Adipocyte (in vitro differentiated cells): ENCODE measurements at regions not wholly inside any gene's neighbourhood (a gene's known extent, or its start where the extent isn't known, plus 50 kb on each side); places are given as distances from the start of the nearest gene placed in this dataset.

Experiments
- DNase-seq: peaks from one replicate; pipeline ENCODE4 v3.0.0-alpha.2; 2015; ENCODE audit warnings: low read depth
- H3K27me3 ChIP-seq: replicated peaks from 2 replicates; pipeline ENCODE4 v1.7.0; 2013; ENCODE audit warnings: mild to moderate bottlenecking, low read length, moderate library complexity; ENCODE audit not compliant: control insufficient read depth, insufficient read depth
- H3K36me3 ChIP-seq: 2 replicates; pipeline ENCODE4 v1.7.0; 2013; ENCODE audit warnings: low read length, mild to moderate bottlenecking, moderate library complexity; ENCODE audit not compliant: control insufficient read depth, insufficient read depth, severe bottlenecking
- H3K4me1 ChIP-seq: 2 replicates; pipeline ENCODE4 v1.7.0; 2013; ENCODE audit warnings: mild to moderate bottlenecking, low read length, moderate library complexity; ENCODE audit not compliant: control insufficient read depth, insufficient read depth
- H3K4me3 ChIP-seq: 2 replicates; pipeline ENCODE4 v1.7.0; 2013; ENCODE audit warnings: mild to moderate bottlenecking, low read length, moderate library complexity
- H3K9ac ChIP-seq: 2 replicates; pipeline ENCODE4 v1.7.0; 2013; ENCODE audit warnings: mild to moderate bottlenecking, low read length, moderate library complexity
- H3K9me3 ChIP-seq: 2 replicates; pipeline ENCODE4 v1.7.0; 2013; ENCODE audit warnings: mild to moderate bottlenecking, low read length, moderate library complexity; ENCODE audit not compliant: control insufficient read depth

DNA sequence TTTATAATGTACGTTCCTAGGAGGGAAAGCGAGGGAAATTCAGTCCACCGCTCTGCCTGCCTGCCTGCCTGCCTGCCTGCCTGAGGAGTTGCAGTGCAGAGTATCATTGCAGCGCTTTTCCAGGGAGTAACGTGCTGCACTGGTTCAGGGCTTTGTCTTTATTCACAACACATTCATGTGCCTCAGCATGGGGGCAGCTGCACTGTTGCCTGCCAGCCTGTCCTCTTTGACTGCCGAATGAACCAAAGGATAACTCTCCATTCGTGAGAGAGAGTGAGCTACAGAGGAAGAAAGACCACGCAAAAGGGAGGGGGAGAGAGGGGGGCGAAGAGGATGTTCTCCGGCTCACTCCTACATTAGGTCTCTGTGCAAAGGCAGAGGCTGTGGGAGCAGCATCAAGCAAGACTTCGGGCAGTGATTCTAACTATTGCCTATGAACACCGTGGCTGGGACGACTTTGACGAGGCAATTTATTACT is 791.2 kb downstream of the MAT2B start:
- peak overlapping the region; percentile 77 for H3K4me3 ChIP-seq
- H3K27me3 ChIP-seq, result no peaks in the 10 kb centered on the region
- H3K4me1 ChIP-seq, result peaks cover 5% of the 10 kb centered on the region
- no peaks in the 10 kb centered on the region for H3K36me3 ChIP-seq
- no peaks in the 10 kb centered on the region for H3K9me3 ChIP-seq
- DNase-seq, result peak; percentile 57
- H3K9ac ChIP-seq, result peak overlapping the region; percentile 71

DNA sequence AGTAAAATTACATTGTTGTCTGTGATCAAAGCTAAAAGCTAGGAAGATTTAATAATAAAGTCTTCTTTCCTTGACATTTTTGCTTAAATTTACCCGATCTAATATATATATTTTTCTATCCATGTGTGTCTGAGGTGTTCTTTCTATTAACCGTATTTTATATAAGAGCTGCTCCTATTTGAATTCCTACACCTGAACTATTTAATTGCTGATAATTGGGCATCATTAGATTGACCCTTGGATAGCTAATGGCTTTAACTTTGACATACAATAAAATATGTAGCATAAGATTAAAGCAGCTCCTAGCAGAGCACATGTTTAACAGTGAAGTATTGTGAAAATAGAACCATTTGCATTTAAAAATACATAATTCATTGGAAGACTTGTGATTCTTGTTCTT is 792.7 kb downstream of the MAT2B start:
- H3K4me1 ChIP-seq, result peaks cover 20% of the 10 kb centered on the region
- H3K27me3 ChIP-seq, result no peaks in the 10 kb centered on the region
- H3K4me3 ChIP-seq, result no peak overlapping the region

DNA sequence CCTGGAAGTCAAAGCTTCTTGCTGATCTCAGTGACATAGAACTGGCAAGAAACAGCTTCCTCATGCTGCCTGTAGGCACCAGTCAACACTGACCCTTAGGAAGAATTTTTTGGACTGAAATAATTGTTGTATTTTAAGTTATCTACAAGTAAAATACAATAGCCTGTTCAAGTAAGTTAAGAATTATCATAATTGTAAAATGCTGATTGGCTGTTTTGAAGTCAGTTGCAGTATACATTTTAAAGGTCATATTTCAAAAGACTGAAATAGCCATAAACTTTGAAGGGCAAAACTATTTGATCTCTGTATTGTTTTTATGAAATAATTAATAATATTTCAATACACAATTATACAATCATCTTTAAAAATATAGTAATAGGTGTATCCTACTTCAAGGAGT is 794.9 kb downstream of the MAT2B start:
- H3K4me3 ChIP-seq, result no peak overlapping the region
- H3K36me3 ChIP-seq, result no peaks in the 10 kb centered on the region
- H3K9ac ChIP-seq, result no peak overlapping the region
- peaks cover 27% of the 10 kb centered on the region for H3K4me1 ChIP-seq
- no peak for DNase-seq
- H3K9me3 ChIP-seq, result no peaks in the 10 kb centered on the region
- no peaks in the 10 kb centered on the region for H3K27me3 ChIP-seq

More for the DNA sequence above, 792.7 kb downstream of the MAT2B start:
- Histone ChIP-seq H3K9me3 (no peaks in the 10 kb centered on the region), H3K36me3 (no peaks in the 10 kb centered on the region), H3K9ac (no peak overlapping the region)
- DNase-seq, result no peak

DNA sequence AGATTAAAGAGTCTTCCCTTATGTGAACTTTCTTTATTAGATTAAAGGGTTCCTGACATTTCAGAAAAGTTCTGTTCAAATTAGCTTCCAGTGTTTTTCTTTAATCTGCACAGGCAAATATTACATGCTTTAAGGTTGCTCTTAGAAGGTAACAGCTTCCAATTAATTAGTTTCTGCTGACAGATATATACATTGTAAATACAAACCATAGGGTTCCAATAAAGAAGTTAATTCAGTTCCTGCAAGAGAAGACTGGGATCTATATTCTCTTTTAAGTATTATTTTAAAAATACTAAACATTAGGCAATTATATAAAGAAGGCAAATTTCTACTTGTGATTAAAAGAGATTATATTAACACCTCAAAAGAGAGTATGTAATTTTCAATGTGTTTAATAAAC is 795.7 kb downstream of the MAT2B start:
- no peak overlapping the region for H3K9ac ChIP-seq
- H3K4me1 ChIP-seq, result peaks cover 27% of the 10 kb centered on the region
- no peak overlapping the region for H3K4me3 ChIP-seq
- no peaks in the 10 kb centered on the region for H3K9me3 ChIP-seq
- DNase-seq, result no peak
- no peaks in the 10 kb centered on the region for H3K27me3 ChIP-seq
- H3K36me3 ChIP-seq, result no peaks in the 10 kb centered on the region

DNA sequence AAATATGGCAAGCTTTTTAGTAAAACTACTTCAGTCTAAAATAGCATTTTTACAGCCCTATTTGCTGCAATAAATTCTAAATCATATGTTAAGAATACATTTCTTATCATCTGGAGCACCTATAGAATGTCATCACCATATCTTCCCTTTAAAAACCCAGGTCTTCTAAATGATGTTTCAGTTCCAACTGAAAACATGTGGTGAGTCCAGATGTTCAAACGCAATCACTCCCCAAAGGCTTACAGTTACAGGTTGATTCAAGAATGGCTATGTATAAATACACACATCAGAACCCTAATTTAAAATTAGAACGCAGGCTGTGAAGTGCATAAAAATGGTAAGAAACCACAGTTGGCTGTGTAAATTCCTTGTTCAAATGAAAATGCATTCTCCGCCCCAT is 796.3 kb downstream of the MAT2B start:
- H3K4me1 ChIP-seq, result peaks cover 27% of the 10 kb centered on the region
- no peaks in the 10 kb centered on the region for H3K36me3 ChIP-seq

DNA sequence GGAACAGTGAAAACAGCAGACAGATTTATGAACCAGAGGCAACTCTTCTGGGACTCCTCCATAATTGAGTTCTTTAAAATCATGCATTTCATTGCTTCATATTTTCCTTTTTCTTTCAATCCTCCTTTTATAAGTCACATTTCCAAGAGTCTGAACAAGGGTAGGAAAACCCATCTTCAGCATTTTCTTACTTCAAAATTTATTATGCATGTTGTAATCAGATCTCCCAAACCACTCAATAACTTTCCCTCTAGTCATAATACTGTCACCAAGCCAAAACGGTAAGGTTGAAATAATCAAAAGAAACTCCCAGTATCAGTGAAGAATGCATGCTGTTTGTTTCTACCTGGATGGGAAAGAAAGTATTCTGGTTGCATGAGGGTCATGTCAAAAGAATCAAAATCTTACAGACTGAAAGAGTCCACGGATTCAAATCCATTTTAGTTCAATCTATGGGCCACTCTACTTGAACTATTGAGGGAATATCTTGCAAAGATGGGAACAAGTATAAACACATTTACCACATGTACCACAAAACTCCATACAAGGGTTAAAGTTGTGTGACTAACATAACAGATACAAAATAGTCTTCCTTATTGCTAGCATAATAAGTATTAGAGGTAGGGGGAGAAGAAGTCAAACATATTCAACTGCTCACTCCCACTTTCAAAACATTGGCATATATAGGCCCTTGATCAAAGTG is 797.3 kb downstream of the MAT2B start:
- Histone ChIP-seq H3K9ac (no peak overlapping the region), H3K36me3 (no peaks in the 10 kb centered on the region), H3K9me3 (no peaks in the 10 kb centered on the region), H3K4me1 (peaks cover 24% of the 10 kb centered on the region), H3K4me3 (no peak overlapping the region), H3K27me3 (no peaks in the 10 kb centered on the region)
- peak; percentile 37 for DNase-seq

More for the DNA sequence above, 796.3 kb downstream of the MAT2B start:
- Histone ChIP-seq H3K9me3 (no peaks in the 10 kb centered on the region), H3K9ac (no peak overlapping the region), H3K4me3 (no peak overlapping the region), H3K27me3 (no peaks in the 10 kb centered on the region)
- no peak for DNase-seq

DNA sequence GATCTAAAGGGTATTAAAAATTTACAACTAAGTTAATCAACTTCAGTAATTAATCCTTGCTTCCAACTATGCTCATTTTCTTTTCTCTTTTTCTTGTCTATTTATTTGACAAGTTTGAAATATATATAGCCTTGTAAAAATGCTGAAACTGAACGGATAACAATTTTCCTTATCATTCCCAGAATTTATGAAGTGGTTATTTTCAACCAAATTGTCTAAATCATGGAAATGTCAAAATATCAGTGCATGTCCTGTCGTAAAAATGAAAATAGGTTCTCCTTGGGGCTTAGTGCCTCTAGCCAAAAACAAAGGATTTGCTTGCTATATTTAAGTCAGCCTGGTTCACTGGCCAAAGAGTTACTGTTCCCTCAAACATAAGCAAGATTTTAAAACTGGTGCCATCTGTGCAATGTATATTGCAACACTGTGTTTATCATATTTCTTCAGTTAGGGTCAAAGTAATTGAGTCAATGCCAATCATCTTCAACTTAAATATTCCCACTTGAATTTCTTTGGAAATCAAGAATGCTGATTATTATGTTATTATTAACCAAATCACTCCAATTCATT is 798.3 kb downstream of the MAT2B start:
- DNase-seq, result peak; percentile 71
- Histone ChIP-seq H3K9ac (no peak overlapping the region), H3K9me3 (no peaks in the 10 kb centered on the region), H3K27me3 (no peaks in the 10 kb centered on the region), H3K4me1 (peaks cover 24% of the 10 kb centered on the region), H3K4me3 (no peak overlapping the region), H3K36me3 (no peaks in the 10 kb centered on the region)

DNA sequence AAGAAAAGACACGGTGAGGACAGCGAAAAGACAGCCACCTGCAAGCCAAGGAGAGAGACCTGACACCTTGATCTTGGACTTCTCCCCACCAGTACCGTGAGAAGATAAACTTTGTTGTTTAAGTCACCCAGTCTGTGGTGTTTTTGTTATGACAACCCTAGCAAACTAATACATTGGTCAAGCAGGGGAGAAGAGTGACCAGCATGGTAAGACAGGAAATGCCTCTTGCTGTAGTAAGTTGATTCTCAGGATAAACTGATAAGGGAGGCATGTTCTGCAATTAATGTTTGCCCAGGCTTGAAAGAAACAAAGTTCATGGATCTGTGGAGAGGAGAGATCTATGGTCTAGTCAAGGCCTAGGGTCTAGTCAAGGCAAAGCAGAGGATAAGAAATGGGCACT is 801.2 kb downstream of the MAT2B start:
- no peak for DNase-seq
- no peaks in the 10 kb centered on the region for H3K27me3 ChIP-seq
- peaks cover 21% of the 10 kb centered on the region for H3K4me1 ChIP-seq
- H3K9ac ChIP-seq, result no peak overlapping the region
- no peak overlapping the region for H3K4me3 ChIP-seq
- no peaks in the 10 kb centered on the region for H3K9me3 ChIP-seq
- no peaks in the 10 kb centered on the region for H3K36me3 ChIP-seq

DNA sequence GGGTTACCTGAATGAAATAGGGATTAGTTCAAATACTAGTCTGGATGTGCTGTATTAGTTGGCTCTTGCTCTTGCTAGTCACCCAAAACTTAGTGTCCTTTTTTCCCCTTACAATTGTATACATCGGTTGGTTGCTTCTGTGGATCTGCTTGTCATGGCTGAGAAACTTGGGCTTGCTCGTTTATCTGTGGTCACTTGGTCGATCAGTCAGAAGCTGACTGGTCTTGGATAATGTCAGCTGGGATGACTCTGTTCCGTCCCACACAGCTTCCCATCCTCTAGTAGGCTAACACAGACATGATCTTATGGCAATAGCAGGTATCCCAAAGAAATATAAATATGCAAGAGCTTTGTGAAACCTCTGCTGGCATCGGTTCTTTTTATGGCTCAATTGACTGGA is 807.4 kb downstream of the MAT2B start:
- no peaks in the 10 kb centered on the region for H3K27me3 ChIP-seq
- no peak overlapping the region for H3K9ac ChIP-seq
- H3K9me3 ChIP-seq, result no peaks in the 10 kb centered on the region
- H3K36me3 ChIP-seq, result no peaks in the 10 kb centered on the region
- no peak overlapping the region for H3K4me3 ChIP-seq
- H3K4me1 ChIP-seq, result no peaks in the 10 kb centered on the region
- no peak for DNase-seq

DNA sequence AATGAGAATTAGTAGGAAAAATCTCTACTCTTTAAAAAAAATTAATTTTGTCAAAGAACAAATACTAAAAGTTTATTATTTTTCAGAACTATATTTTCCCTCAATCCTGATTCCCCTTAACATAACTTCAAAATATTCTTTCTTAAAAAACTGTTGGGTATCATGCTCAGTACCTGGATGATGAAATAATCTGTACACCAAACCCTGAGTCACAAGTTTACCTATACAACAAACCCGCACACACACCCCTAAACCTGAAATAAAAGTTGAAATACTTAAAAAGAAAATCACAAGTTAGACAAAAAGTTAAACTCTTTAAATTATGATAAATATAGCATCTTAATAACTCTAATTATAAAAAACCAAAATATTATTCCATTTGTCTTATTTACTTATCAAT is 812.3 kb downstream of the MAT2B start:
- H3K27me3 ChIP-seq, result no peaks in the 10 kb centered on the region
- no peaks in the 10 kb centered on the region for H3K36me3 ChIP-seq
- H3K4me1 ChIP-seq, result no peaks in the 10 kb centered on the region
- no peak for DNase-seq
- no peak overlapping the region for H3K9ac ChIP-seq
- no peaks in the 10 kb centered on the region for H3K9me3 ChIP-seq
- no peak overlapping the region for H3K4me3 ChIP-seq

DNA sequence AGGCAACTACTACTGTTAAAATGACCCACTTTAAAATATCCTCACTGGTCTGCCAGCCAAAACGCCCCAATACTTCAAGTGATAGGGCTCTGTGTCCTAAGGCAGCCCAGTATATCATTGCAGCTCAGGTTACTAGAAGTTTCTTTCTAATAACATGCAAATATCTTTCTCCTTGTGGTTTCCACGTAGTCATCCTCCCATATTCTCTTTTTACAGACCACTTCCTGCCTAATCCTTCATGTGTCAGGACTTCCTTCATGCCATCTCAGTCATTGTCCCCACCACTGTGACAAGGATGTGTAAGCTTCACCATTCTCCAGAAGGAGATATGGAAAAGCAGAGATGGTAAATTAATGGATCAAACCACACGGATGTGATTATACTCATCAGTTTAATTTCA is 813.7 kb downstream of the MAT2B start:
- DNase-seq, result no peak
- Histone ChIP-seq H3K36me3 (no peaks in the 10 kb centered on the region), H3K9me3 (no peaks in the 10 kb centered on the region), H3K27me3 (no peaks in the 10 kb centered on the region), H3K4me1 (no peaks in the 10 kb centered on the region), H3K9ac (no peak overlapping the region), H3K4me3 (no peak overlapping the region)

DNA sequence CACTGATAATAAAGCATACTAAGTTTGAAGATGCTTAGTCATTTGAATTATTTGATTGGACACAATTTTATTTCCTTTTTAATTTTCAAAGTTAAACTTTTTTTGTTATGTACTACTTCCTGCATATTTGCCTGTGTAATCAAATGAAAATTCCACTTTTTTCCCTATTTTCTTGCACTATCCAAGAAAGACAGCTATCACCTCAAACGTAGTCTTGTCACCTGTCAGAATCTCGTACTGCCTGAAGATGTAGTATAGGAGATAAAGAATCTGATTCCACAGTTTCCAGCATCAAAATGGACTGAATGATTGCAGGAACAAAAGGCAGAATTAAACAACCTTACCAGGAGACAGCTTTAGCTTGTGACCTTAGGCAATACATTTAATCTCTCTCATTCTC is 818.8 kb downstream of the MAT2B start:
- peaks cover 19% of the 10 kb centered on the region for H3K9me3 ChIP-seq
- no peaks in the 10 kb centered on the region for H3K27me3 ChIP-seq
- H3K4me1 ChIP-seq, result no peaks in the 10 kb centered on the region
- no peak for DNase-seq
- no peak overlapping the region for H3K9ac ChIP-seq
- no peaks in the 10 kb centered on the region for H3K36me3 ChIP-seq
- H3K4me3 ChIP-seq, result no peak overlapping the region
